Bronchial epithelial cell (primary cell): ENCODE measurements at regions not wholly inside any gene's neighbourhood (a gene's known extent, or its start where the extent isn't known, plus 50 kb on each side); places are given as distances from the start of the nearest gene placed in this dataset.
A peak's percentile ranks its signal among the peaks of the same experiment; 100 is the strongest.

Source experiments
- DNase-seq: peaks from one replicate; pipeline ENCODE4 v3.0.0-alpha.2; 2010; ENCODE audit warnings: low read depth
- FAIRE-seq: peaks from 2 replicates; lab custom pipeline; 2011; peaks lifted over from hg19 to GRCh38; lab: Jason Lieb, UNC
- H3K27me3 ChIP-seq: 2 replicates; pipeline ENCODE4 v1.5.1; 2011; ENCODE audit warnings: low read length; ENCODE audit not compliant: control insufficient read depth, insufficient read depth
- H3K36me3 ChIP-seq: 2 replicates; pipeline ENCODE4 v1.5.1; 2011; ENCODE audit warnings: low read length; ENCODE audit not compliant: control insufficient read depth, insufficient read depth
- H3K4me3 ChIP-seq: 2 replicates; pipeline ENCODE4 v1.5.1; 2011; ENCODE audit warnings: mild to moderate bottlenecking, low read depth, low read length, control low read depth
- CTCF ChIP-seq: IDR thresholded peaks from 2 replicates; pipeline ENCODE4 v1.5.1; 2011; ENCODE audit warnings: mild to moderate bottlenecking, moderate library complexity, low read length, control low read depth, inconsistent platforms; ENCODE audit not compliant: insufficient read depth, severe bottlenecking

- H3K27me3 ChIP-seq, result no peaks in the 10 kb centered on the region
- FAIRE-seq, result no peak
- no peak for TF ChIP-seq CTCF
- no peak for DNase-seq
- H3K4me3 ChIP-seq, result no peak overlapping the region
- H3K36me3 ChIP-seq, result no peaks in the 10 kb centered on the region
These were observed 313.5 kb downstream of the TLE4 start for GRCh38 chr9:79885093-79885857.

- DNase-seq (no peak), FAIRE-seq (peak; percentile 60)
- Histone ChIP-seq H3K4me3 (no peak overlapping the region), H3K36me3 (no peaks in the 10 kb centered on the region), H3K27me3 (no peaks in the 10 kb centered on the region)
- no peak for TF ChIP-seq CTCF
These were observed 312.8 kb downstream of the TLE4 start for GRCh38 chr9:79884546-79884945.

- FAIRE-seq (no peak), DNase-seq (no peak)
These were observed 311.4 kb downstream of the TLE4 start for GRCh38 chr9:79883073-79883645.

GRCh38 chr9:79880626-79881025 lies 308.9 kb downstream of the TLE4 start:
- Histone ChIP-seq H3K4me3 (no peak overlapping the region), H3K36me3 (no peaks in the 10 kb centered on the region), H3K27me3 (no peaks in the 10 kb centered on the region)
- no peak for TF ChIP-seq CTCF
- DNase-seq (no peak), FAIRE-seq (no peak)

More at GRCh38 chr9:79883073-79883645, 311.4 kb downstream of the TLE4 start:
- no peak for TF ChIP-seq CTCF
- Histone ChIP-seq H3K4me3 (no peak overlapping the region), H3K27me3 (no peaks in the 10 kb centered on the region), H3K36me3 (no peaks in the 10 kb centered on the region)

- no peak for DNase-seq
- no peaks in the 10 kb centered on the region for H3K36me3 ChIP-seq
- no peaks in the 10 kb centered on the region for H3K27me3 ChIP-seq
- no peak for FAIRE-seq
- H3K4me3 ChIP-seq, result no peak overlapping the region
- TF ChIP-seq CTCF, result no peak
These were observed 306.3 kb downstream of the TLE4 start for GRCh38 chr9:79877943-79878602.
